Thoracic aorta (tissue), 2 donors: ENCODE measurements at regions not wholly inside any gene's neighbourhood (a gene's known extent, or its start where the extent isn't known, plus 50 kb on each side); places are given as distances from the start of the nearest gene placed in this dataset.

ENCODE experiments used
- ATAC-seq: fragments of 150-250 bp; one replicate; pipeline ENCODE4 v1.8.0; 2017; ENCODE audit warnings: low read depth; ENCODE audit not compliant: insufficient number of reproducible peaks, low FRiP score
- DNase-seq: peaks from one replicate; pipeline ENCODE4 v3.0.0-alpha.2; 2020; ENCODE audit warnings: low spot score
- H3K27ac ChIP-seq, 2 donors: fragments of 200-600 bp; sonication (generic); 1 replicate in 1 of 2; 2 replicates in 1 of 2; pipeline ENCODE4 v1.5.1; 2016; ENCODE audit warnings: mild to moderate bottlenecking in 2 of 2, moderate library complexity in 2 of 2
- H3K27me3 ChIP-seq: fragments of 200-600 bp; sonication (generic); replicated peaks from 2 replicates; pipeline ENCODE4 v1.6.0; 2016; ENCODE audit warnings: mild to moderate bottlenecking; ENCODE audit not compliant: insufficient read depth
- H3K36me3 ChIP-seq: fragments of 200-600 bp; sonication (generic); one replicate; pipeline ENCODE4 v1.5.1; 2016
- H3K4me1 ChIP-seq, 2 donors: fragments of 200-600 bp; sonication (generic); 1 replicate in 1 of 2; 2 replicates in 1 of 2; pipeline versions ENCODE4 v1.5.1 to v1.6.0; 2016; ENCODE audit warnings: low read depth in 2 of 2, mild to moderate bottlenecking in 1 of 2; ENCODE audit not compliant: control insufficient read depth in 1 of 2
- H3K4me3 ChIP-seq: fragments of 200-600 bp; sonication (generic); 2 replicates; pipeline ENCODE4 v1.5.1; 2016; ENCODE audit warnings: mild to moderate bottlenecking
- H3K9me3 ChIP-seq: fragments of 200-600 bp; sonication (generic); 2 replicates; pipeline ENCODE4 v1.5.1; 2016
- CTCF ChIP-seq: fragments of 200-600 bp; sonication (generic); IDR thresholded peaks from one replicate; pipeline ENCODE4 v1.5.1; 2019; ENCODE audit warnings: antibody characterized with exemption

GRCh38 chr5:163826201-163826600, 320.8 kb downstream of the MAT2B start:
- Histone ChIP-seq H3K4me3 (no peak overlapping the region), H3K27ac (no peak overlapping the region), H3K27me3 (no peaks in the 10 kb centered on the region), H3K9me3 (no peaks in the 10 kb centered on the region), H3K36me3 (no peaks in the 10 kb centered on the region), H3K4me1 (no peaks in the 10 kb centered on the region)
- no peak for DNase-seq
- no peak for TF ChIP-seq CTCF
- ATAC-seq, result no peak

GRCh38 chr5:163832155-163832554, 326.7 kb downstream of the MAT2B start:
- H3K36me3 ChIP-seq, result no peaks in the 10 kb centered on the region
- no peaks in the 10 kb centered on the region for H3K4me1 ChIP-seq
- DNase-seq (no peak), ATAC-seq (no peak)
- no peak overlapping the region for H3K27ac ChIP-seq
- TF ChIP-seq CTCF, result no peak
- no peaks in the 10 kb centered on the region for H3K9me3 ChIP-seq
- no peaks in the 10 kb centered on the region for H3K27me3 ChIP-seq
- H3K4me3 ChIP-seq, result no peak overlapping the region

- DNase-seq, result no peak
- H3K27ac ChIP-seq, result no peak overlapping the region
- H3K4me3 ChIP-seq, result no peak overlapping the region
- ATAC-seq, result no peak
- H3K36me3 ChIP-seq, result no peaks in the 10 kb centered on the region
- H3K9me3 ChIP-seq, result no peaks in the 10 kb centered on the region
- no peak for TF ChIP-seq CTCF
- no peaks in the 10 kb centered on the region for H3K27me3 ChIP-seq
- no peaks in the 10 kb centered on the region for H3K4me1 ChIP-seq
Observed at GRCh38 chr5:163838738-163839137, 333.3 kb downstream of the MAT2B start.

- Histone ChIP-seq H3K36me3 (no peaks in the 10 kb centered on the region), H3K9me3 (no peaks in the 10 kb centered on the region), H3K4me1 (no peaks in the 10 kb centered on the region), H3K27me3 (no peaks in the 10 kb centered on the region), H3K27ac (no peak overlapping the region), H3K4me3 (no peak overlapping the region)
- TF ChIP-seq CTCF, result no peak
- no peak for DNase-seq
- no peak for ATAC-seq
Observed at GRCh38 chr5:163846512-163846911, 341.1 kb downstream of the MAT2B start.

- no peaks in the 10 kb centered on the region for H3K9me3 ChIP-seq
- TF ChIP-seq CTCF, result no peak
- no peak overlapping the region for H3K4me3 ChIP-seq
- no peak for DNase-seq
- H3K4me1 ChIP-seq, result no peaks in the 10 kb centered on the region
- no peaks in the 10 kb centered on the region for H3K36me3 ChIP-seq
- H3K27me3 ChIP-seq, result no peaks in the 10 kb centered on the region
- H3K27ac ChIP-seq, result no peak overlapping the region
- ATAC-seq, result no peak
Observed at GRCh38 chr5:163855754-163856153, 350.3 kb downstream of the MAT2B start.
